Testis (tissue), 2 donors: ENCODE measurements at regions not wholly inside any gene's neighbourhood (a gene's known extent, or its start where the extent isn't known, plus 50 kb on each side); places are given as distances from the start of the nearest gene placed in this dataset.

Source experiments
- DNase-seq: peaks from one replicate; pipeline ENCODE4 v3.0.0-alpha.2; 2019
- H3K27ac ChIP-seq, 2 donors: fragments of 200-600 bp; sonication (generic); one replicate each; pipeline ENCODE4 v1.5.1; 2019
- H3K27me3 ChIP-seq: fragments of 200-600 bp; sonication (generic); one replicate; pipeline ENCODE4 v1.5.1; 2019
- H3K36me3 ChIP-seq: fragments of 200-600 bp; sonication (generic); one replicate; pipeline ENCODE4 v1.5.1; 2017; ENCODE audit warnings: low read depth; ENCODE audit errors: missing control alignments
- H3K4me1 ChIP-seq: fragments of 200-600 bp; sonication (generic); one replicate; pipeline ENCODE4 v1.5.1; 2019
- H3K4me3 ChIP-seq, 2 donors: fragments of 200-600 bp; sonication (generic); one replicate each; pipeline ENCODE4 v1.5.1; 2017 to 2019
- H3K9me3 ChIP-seq: fragments of 200-600 bp; sonication (generic); one replicate; pipeline ENCODE4 v1.5.1; 2017
- POLR2A ChIP-seq: fragments of 450-650 bp; IDR thresholded peaks from one replicate; pipeline ENCODE4 v1.6.1; 2017; ENCODE audit warnings: antibody characterized with exemption, mild to moderate bottlenecking, moderate library complexity
- WGBS, 2 donors: methylation state at CpG; one replicate each; pipeline ENCODE4 v1.1.5; 2018; 5-methylcytosine and 5-hydroxymethylcytosine counted together
- intact Hi-C: fragments of 100-400 bp; cut with DNase I; formaldehyde crosslinking; loops from one replicate; pipeline ENCODE4 v1.15.1; 2023; ENCODE audit warnings: low total_unique reads
- TF ChIP-seq, protein P1 (sequence below), 3 experiments: fragments of 450-650 bp in 2 of 3; fragments of 200-600 bp in 1 of 3; sonication (generic) in 1 of 3; IDR thresholded peaks; one replicate each; pipeline ENCODE4 v1.5.1; 2016 to 2019; ENCODE audit warnings: antibody characterized with exemption in 3 of 3, mild to moderate bottlenecking in 2 of 3, moderate library complexity in 1 of 3

DNA sequence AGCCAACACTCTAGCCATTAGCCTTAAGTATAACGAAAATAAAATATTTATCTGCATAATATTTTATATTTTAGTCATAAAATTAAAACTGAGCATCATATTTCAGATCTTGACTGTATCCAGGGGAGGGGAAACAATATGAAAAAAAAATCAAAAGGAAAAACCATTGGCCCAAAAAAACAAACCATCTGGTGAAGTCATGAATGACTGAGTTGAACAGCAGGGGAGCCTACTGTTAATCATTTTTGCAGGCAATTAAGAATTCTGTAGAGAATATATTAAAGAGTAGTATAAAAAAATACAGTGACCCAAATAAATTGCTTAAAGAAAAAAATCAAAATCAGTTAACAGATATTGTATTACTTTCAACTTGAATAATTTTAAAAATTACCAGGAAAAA is 224.8 kb downstream of the C12orf50 start:
- DNase-seq = no peak
- no peak overlapping the region for H3K27ac ChIP-seq
- H3K36me3 ChIP-seq = no peaks in the 10 kb centered on the region
- TF ChIP-seq POLR2A = no peak
- TF ChIP-seq, protein P1, sequence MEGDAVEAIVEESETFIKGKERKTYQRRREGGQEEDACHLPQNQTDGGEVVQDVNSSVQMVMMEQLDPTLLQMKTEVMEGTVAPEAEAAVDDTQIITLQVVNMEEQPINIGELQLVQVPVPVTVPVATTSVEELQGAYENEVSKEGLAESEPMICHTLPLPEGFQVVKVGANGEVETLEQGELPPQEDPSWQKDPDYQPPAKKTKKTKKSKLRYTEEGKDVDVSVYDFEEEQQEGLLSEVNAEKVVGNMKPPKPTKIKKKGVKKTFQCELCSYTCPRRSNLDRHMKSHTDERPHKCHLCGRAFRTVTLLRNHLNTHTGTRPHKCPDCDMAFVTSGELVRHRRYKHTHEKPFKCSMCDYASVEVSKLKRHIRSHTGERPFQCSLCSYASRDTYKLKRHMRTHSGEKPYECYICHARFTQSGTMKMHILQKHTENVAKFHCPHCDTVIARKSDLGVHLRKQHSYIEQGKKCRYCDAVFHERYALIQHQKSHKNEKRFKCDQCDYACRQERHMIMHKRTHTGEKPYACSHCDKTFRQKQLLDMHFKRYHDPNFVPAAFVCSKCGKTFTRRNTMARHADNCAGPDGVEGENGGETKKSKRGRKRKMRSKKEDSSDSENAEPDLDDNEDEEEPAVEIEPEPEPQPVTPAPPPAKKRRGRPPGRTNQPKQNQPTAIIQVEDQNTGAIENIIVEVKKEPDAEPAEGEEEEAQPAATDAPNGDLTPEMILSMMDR (IDR thresholded peaks at IDR 0.05) = no peak
- intact Hi-C loops = no loop called here
- no peaks in the 10 kb centered on the region for H3K9me3 ChIP-seq
- 54 to 87% methylated on average over 1 of the region's 1 CpG for WGBS, 2 donors
- no peaks in the 10 kb centered on the region for H3K27me3 ChIP-seq
- H3K4me1 ChIP-seq = no peaks in the 10 kb centered on the region
- no peak overlapping the region for H3K4me3 ChIP-seq

- no peaks in the 10 kb centered on the region for H3K4me1 ChIP-seq
- TF ChIP-seq, protein P1 (IDR thresholded peaks at IDR 0.05) = no peak
- no peak for TF ChIP-seq POLR2A
- no peak overlapping the region for H3K27ac ChIP-seq
- DNase-seq = no peak
- no peaks in the 10 kb centered on the region for H3K9me3 ChIP-seq
- H3K36me3 ChIP-seq = no peaks in the 10 kb centered on the region
- WGBS, 2 donors = 95 to 100% methylated on average over 1 of the region's 1 CpG
- intact Hi-C loops = no loop called here
- no peaks in the 10 kb centered on the region for H3K27me3 ChIP-seq
- no peak overlapping the region for H3K4me3 ChIP-seq
These were observed 226.5 kb downstream of the C12orf50 start for GRCh38 chr12:87802721-87803011.

GRCh38 chr12:87801860-87802720 is 227.1 kb downstream of the C12orf50 start:
- no peak overlapping the region for H3K4me3 ChIP-seq
- 59 to 73% methylated on average over 4 of the region's 4 CpGs for WGBS, 2 donors

DNA sequence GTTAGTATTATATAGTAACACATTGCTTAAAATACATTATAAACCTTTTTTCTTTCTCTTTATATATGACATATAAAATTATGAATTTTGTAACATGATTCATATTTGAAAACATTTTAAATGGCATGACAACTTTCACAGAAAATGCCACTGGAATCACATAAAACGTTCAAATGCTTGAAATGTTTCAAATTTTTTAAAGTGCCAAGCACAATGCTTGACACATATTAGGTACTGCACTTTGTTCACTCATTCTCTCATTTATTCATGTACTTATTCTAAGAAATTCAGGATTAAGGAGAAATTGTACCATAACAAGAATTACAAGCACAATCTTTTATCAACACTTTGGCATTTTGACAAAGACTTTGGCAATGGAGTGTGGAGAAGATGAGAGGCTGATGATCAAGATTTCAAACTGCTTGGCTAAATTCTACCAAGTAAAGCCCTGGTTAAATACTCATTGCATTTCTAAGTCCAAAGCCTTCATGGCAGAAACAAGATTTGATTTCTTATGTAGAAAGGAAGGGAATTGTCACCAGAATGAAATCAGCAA is 232.2 kb downstream of the C12orf50 start:
- WGBS, 2 donors = 54 to 55% methylated on average over 1 of the region's 1 CpG
- H3K4me3 ChIP-seq = no peak overlapping the region
- H3K36me3 ChIP-seq = no peaks in the 10 kb centered on the region
- no peaks in the 10 kb centered on the region for H3K27me3 ChIP-seq
- H3K4me1 ChIP-seq = no peaks in the 10 kb centered on the region
- H3K27ac ChIP-seq = no peak overlapping the region
- H3K9me3 ChIP-seq = no peaks in the 10 kb centered on the region
- intact Hi-C loops = no loop called here
- no peak for TF ChIP-seq POLR2A
- no peak for DNase-seq

More at GRCh38 chr12:87801860-87802720, 227.1 kb downstream of the C12orf50 start:
- no peaks in the 10 kb centered on the region for H3K27me3 ChIP-seq
- DNase-seq = no peak
- intact Hi-C loops = no loop called here
- no peak overlapping the region for H3K27ac ChIP-seq
- H3K4me1 ChIP-seq = no peaks in the 10 kb centered on the region
- H3K9me3 ChIP-seq = no peaks in the 10 kb centered on the region
- H3K36me3 ChIP-seq = no peaks in the 10 kb centered on the region
- TF ChIP-seq POLR2A = no peak
- TF ChIP-seq, protein P1 (IDR thresholded peaks at IDR 0.05) = no peak

- no peak overlapping the region for H3K4me3 ChIP-seq
- DNase-seq = no peak
- H3K27ac ChIP-seq = no peak overlapping the region
- intact Hi-C loops = no loop called here
- TF ChIP-seq, protein P1 (IDR thresholded peaks at IDR 0.05) = no peak
- TF ChIP-seq POLR2A = no peak
- no peaks in the 10 kb centered on the region for H3K9me3 ChIP-seq
- 54 to 63% methylated on average over 2 of the region's 2 CpGs for WGBS, 2 donors
- H3K27me3 ChIP-seq = no peaks in the 10 kb centered on the region
- H3K36me3 ChIP-seq = no peaks in the 10 kb centered on the region
- no peaks in the 10 kb centered on the region for H3K4me1 ChIP-seq
These were observed 233.6 kb downstream of the C12orf50 start for GRCh38 chr12:87795555-87795954.
